GM12874 (cell line): ENCODE measurements at regions not wholly inside any gene's neighbourhood (a gene's known extent, or its start where the extent isn't known, plus 50 kb on each side); places are given as distances from the start of the nearest gene placed in this dataset.

Experiments used
- CTCF ChIP-seq: IDR thresholded peaks from 2 replicates; pipeline ENCODE4 v1.5.1; 2011; ENCODE audit warnings: low read depth, mild to moderate bottlenecking, control low read depth, low read length, moderate library complexity; ENCODE audit not compliant: insufficient read depth

GRCh38 chr6:22878324-22878701 is 308.9 kb downstream of the HDGFL1 start:
- TF ChIP-seq CTCF = no peak

GRCh38 chr6:22878706-22879105 is 309.3 kb downstream of the HDGFL1 start:
- TF ChIP-seq CTCF = no peak

- no peak for TF ChIP-seq CTCF
Observed at GRCh38 chr6:22880686-22881433, 311.5 kb downstream of the HDGFL1 start.

- no peak for TF ChIP-seq CTCF
Observed at GRCh38 chr6:22882581-22882980, 313.2 kb downstream of the HDGFL1 start.

- no peak for TF ChIP-seq CTCF
Observed at GRCh38 chr6:22883061-22883717, 313.8 kb downstream of the HDGFL1 start.

GRCh38 chr6:22884456-22884855 is 315.1 kb downstream of the HDGFL1 start:
- TF ChIP-seq CTCF = no peak

GRCh38 chr6:22886650-22887581 is 317.6 kb downstream of the HDGFL1 start:
- TF ChIP-seq CTCF = no peak
